ENCODE measurements at regions not wholly inside any gene's neighbourhood (a gene's known extent, or its start where the extent isn't known, plus 50 kb on each side); places are given as distances from the start of the nearest gene placed in this dataset.
A peak's percentile ranks its signal among the peaks of the same experiment; 100 is the strongest.

- ChIA-PET POLR2A (no interaction called here), CTCF (no interaction called here)
- TF ChIP-seq CTCF (IDR thresholded peaks at IDR 0.05; ENCODE audit: insufficient read depth, low read length, missing control alignments) = no peak
- H3K4me3 ChIP-seq (ENCODE audit: low read depth, low read length) = no peak overlapping the region
- DNase-seq (ENCODE audit: low read depth, low spot score) = no peak
These were observed 266.4 kb upstream of the CAND1 start for GRCh38 chr12:67002720-67003119.

- POLR2A ChIA-PET = no interaction called here
- no peak for DNase-seq (ENCODE audit: low read depth, low spot score)
- no peak overlapping the region for H3K4me3 ChIP-seq (ENCODE audit: low read depth, low read length)
- TF ChIP-seq CTCF (IDR thresholded peaks at IDR 0.05; ENCODE audit: insufficient read depth, low read length, missing control alignments) = no peak
- CTCF ChIA-PET = no interaction called here
These were observed 262.5 kb upstream of the CAND1 start for GRCh38 chr12:67006610-67007009.

GRCh38 chr12:67014642-67015041 is 254.5 kb upstream of the CAND1 start:
- no peak overlapping the region for H3K4me3 ChIP-seq (ENCODE audit: low read depth, low read length)
- no peak for DNase-seq (ENCODE audit: low read depth, low spot score)
- TF ChIP-seq CTCF (IDR thresholded peaks at IDR 0.05; ENCODE audit: insufficient read depth, low read length, missing control alignments) = no peak
- ChIA-PET CTCF (no interaction called here), POLR2A (no interaction called here)

GRCh38 chr12:67018105-67018504 is 251.1 kb upstream of the CAND1 start:
- DNase-seq (ENCODE audit: low read depth, low spot score) = no peak
- CTCF ChIA-PET = no interaction called here
- no peak overlapping the region for H3K4me3 ChIP-seq (ENCODE audit: low read depth, low read length)
- no peak for TF ChIP-seq CTCF (IDR thresholded peaks at IDR 0.05; ENCODE audit: insufficient read depth, low read length, missing control alignments)
- POLR2A ChIA-PET = no interaction called here

- no peak overlapping the region for H3K4me3 ChIP-seq (ENCODE audit: low read depth, low read length)
- no peak for TF ChIP-seq CTCF (IDR thresholded peaks at IDR 0.05; ENCODE audit: insufficient read depth, low read length, missing control alignments)
- no peak for DNase-seq (ENCODE audit: low read depth, low spot score)
- ChIA-PET POLR2A (no interaction called here), CTCF (no interaction called here)
These were observed 250.1 kb upstream of the CAND1 start for GRCh38 chr12:67019070-67019469.

- TF ChIP-seq CTCF (IDR thresholded peaks at IDR 0.05; ENCODE audit: insufficient read depth, low read length, missing control alignments) = peak; percentile 70
- H3K4me3 ChIP-seq (ENCODE audit: low read depth, low read length) = no peak overlapping the region
- CTCF ChIA-PET = interaction anchor here (1.2 to 1.6 kb wide), 4 partner anchors 10 to 330 kb away, joined by 3 to 6 read pairs (median 3); no protein-coding TSS in a partner anchor
- no peak for DNase-seq (ENCODE audit: low read depth, low spot score)
- POLR2A ChIA-PET = no interaction called here
These were observed 243.5 kb upstream of the CAND1 start for GRCh38 chr12:67025543-67026114.
